ENCODE measurements at regions not wholly inside any gene's neighbourhood (a gene's known extent, or its start where the extent isn't known, plus 50 kb on each side); places are given as distances from the start of the nearest gene placed in this dataset. TPM values are rescaled to one million over a fixed set of nuclear protein-coding genes. Genes with fewer than 3 reads are reported as not detected.

- Histone ChIP-seq H3K4me3 (ENCODE audit: low read length) (no peak overlapping the region), H3K9me3 (replicated peaks; ENCODE audit: low read length) (no peaks in the 10 kb centered on the region), H3K4me1 (ENCODE audit: control insufficient read depth, insufficient read depth, low read length) (no peaks in the 10 kb centered on the region), H3K9ac (ENCODE audit: low read depth, low read length) (no peak overlapping the region), H3K27me3 (ENCODE audit: control insufficient read depth, insufficient read depth, low read length) (peaks cover 3% of the 10 kb centered on the region), H3K4me2 (ENCODE audit: low read length) (no peak overlapping the region), H3K36me3 (ENCODE audit: insufficient read depth, low read length) (no peaks in the 10 kb centered on the region)
Observed at GRCh38 chr14:71863766-71864165, 68.5 kb upstream of the RGS6 start.

Small RNA genes in the stretch of these regions (small RNA-seq; reads per million reads assigned to genes)
- not detected for gene RN7SL683P
- gene SNORD56B = not detected

Measured in skeletal muscle satellite cell (primary cell).